Endothelial cell of umbilical vein (primary cell): ENCODE measurements at regions not wholly inside any gene's neighbourhood (a gene's known extent, or its start where the extent isn't known, plus 50 kb on each side); places are given as distances from the start of the nearest gene placed in this dataset.

Experiments
- BruUV-seq: library from RNA; stranded (reverse); fragments of 400-500 nt; replicated peaks from 2 replicates; lab custom pipeline; 2021; lab: Mats Ljungman, UMichigan
- CTCF ChIA-PET: fragments of 300-600, 350-600 bp; sonication (Branson Sonifier 250); formaldehyde crosslinking; loops from one replicate; lab custom pipeline; 2021; ENCODE audit warnings: antibody characterized with exemption, inconsistent platforms; lab: Charles Lee
- POLR2A ChIA-PET: fragments of 300-600, 350-600 bp; sonication (Branson Sonifier 250); formaldehyde crosslinking; loops from one replicate; lab custom pipeline; 2021; ENCODE audit warnings: antibody characterized with exemption, inconsistent platforms; lab: Charles Lee
- DNase-seq: peaks from one replicate; pipeline ENCODE4 v3.0.0-alpha.2; 2011; ENCODE audit warnings: low read depth, low spot score
- FAIRE-seq: peaks from 2 replicates; lab custom pipeline; 2011; peaks lifted over from hg19 to GRCh38; lab: Jason Lieb, UNC
- H2AFZ ChIP-seq: 2 replicates; pipeline ENCODE4 v1.6.0; 2012; ENCODE audit warnings: low read depth, low read length, control low read depth, inconsistent platforms
- H3K27ac ChIP-seq: 2 replicates; pipeline ENCODE4 v1.5.1; 2011; ENCODE audit warnings: low read depth, mild to moderate bottlenecking, control low read depth, low read length, moderate library complexity; ENCODE audit not compliant: insufficient read depth
- H3K27me3 ChIP-seq, 2 experiments: 2 replicates each; pipeline versions ENCODE4 v1.6.0 to v1.6.1; 2011; ENCODE audit warnings: low read length in 2 of 2, mixed read lengths in 1 of 2; ENCODE audit not compliant: control insufficient read depth in 2 of 2, insufficient read depth in 2 of 2
- H3K36me3 ChIP-seq, 2 experiments: 2 replicates in 1 of 2; 3 replicates in 1 of 2; pipeline ENCODE4 v1.5.1; 2011; ENCODE audit warnings: low read length in 2 of 2, mild to moderate bottlenecking in 1 of 2, moderate library complexity in 1 of 2; ENCODE audit not compliant: control insufficient read depth in 2 of 2, insufficient read depth in 2 of 2; ENCODE audit errors: extremely low read depth in 1 of 2
- H3K4me1 ChIP-seq: 3 replicates; pipeline ENCODE4 v1.5.1; 2011; ENCODE audit warnings: mild to moderate bottlenecking, low read length; ENCODE audit not compliant: control insufficient read depth, insufficient read depth; ENCODE audit errors: extremely low read depth
- H3K4me2 ChIP-seq: 2 replicates; pipeline ENCODE4 v1.6.1; 2011; ENCODE audit warnings: low read length, control low read depth, mixed read lengths; ENCODE audit not compliant: insufficient read depth
- H3K4me3 ChIP-seq, 3 experiments: fragments of 200-600 bp in 1 of 3; sonication (generic), shearing (Covaris generic) in 1 of 3; replicated peaks in 1 of 3; 2 replicates each; pipeline ENCODE4 v1.5.1; 2011 to 2016; ENCODE audit warnings: control low read depth in 3 of 3, low read length in 3 of 3, mild to moderate bottlenecking in 2 of 3, inconsistent platforms in 1 of 3, low read depth in 1 of 3, moderate library complexity in 1 of 3; ENCODE audit not compliant: insufficient read depth in 1 of 3
- H3K79me2 ChIP-seq: 2 replicates; pipeline ENCODE4 v1.6.0; 2012; ENCODE audit warnings: low read length, inconsistent platforms; ENCODE audit not compliant: control insufficient read depth, insufficient read depth
- H3K9ac ChIP-seq: replicated peaks from 2 replicates; pipeline ENCODE3; 2011; ENCODE audit warnings: low read length, control low read depth; ENCODE audit not compliant: insufficient read depth; ENCODE audit errors: extremely low read depth
- H3K9me1 ChIP-seq: replicated peaks from 3 replicates; pipeline ENCODE4 v1.6.0; 2011; ENCODE audit warnings: mild to moderate bottlenecking, low read length; ENCODE audit not compliant: control insufficient read depth, insufficient read depth; ENCODE audit errors: extremely low read depth
- H3K9me3 ChIP-seq: replicated peaks from 2 replicates; pipeline ENCODE4 v1.5.1; 2012; ENCODE audit warnings: low read length, inconsistent platforms; ENCODE audit not compliant: control insufficient read depth, insufficient read depth
- H4K20me1 ChIP-seq: replicated peaks from 2 replicates; pipeline ENCODE3; 2011; ENCODE audit warnings: mild to moderate bottlenecking, low read length; ENCODE audit not compliant: control insufficient read depth, insufficient read depth; ENCODE audit errors: extremely low read depth
- CTCF ChIP-seq, 2 donors: IDR thresholded peaks; 1 replicate in 1 of 2; 2 replicates in 1 of 2; pipeline ENCODE4 v1.5.1; 2011; ENCODE audit warnings: low read length in 2 of 2, mild to moderate bottlenecking in 2 of 2, moderate library complexity in 2 of 2, control low read depth in 1 of 2, inconsistent platforms in 1 of 2, low read depth in 1 of 2; ENCODE audit not compliant: insufficient read depth in 1 of 2; ENCODE audit errors: extremely low read depth in 1 of 2
- EZH2 ChIP-seq: IDR thresholded peaks from 2 replicates; pipeline ENCODE4 v1.6.1; 2012; ENCODE audit warnings: borderline replicate concordance, low read depth, mild to moderate bottlenecking, moderate library complexity, low read length, inconsistent platforms; ENCODE audit not compliant: severe bottlenecking
- FOS ChIP-seq: IDR thresholded peaks from 2 replicates; pipeline ENCODE4 v1.6.1; 2011; ENCODE audit warnings: mild to moderate bottlenecking, low read length, moderate library complexity, borderline replicate concordance; ENCODE audit not compliant: insufficient read depth
- GATA2 ChIP-seq: IDR thresholded peaks from 2 replicates; pipeline ENCODE4 v1.7.0; 2011; ENCODE audit warnings: low read depth, mild to moderate bottlenecking, moderate library complexity, mixed read lengths, low read length; ENCODE audit not compliant: insufficient read length, insufficient read depth
- JUN ChIP-seq: IDR thresholded peaks from 2 replicates; pipeline ENCODE4 v1.6.1; 2011; ENCODE audit warnings: borderline replicate concordance, low read depth; ENCODE audit not compliant: insufficient read length, insufficient read depth
- MAX ChIP-seq: IDR thresholded peaks from 2 replicates; pipeline ENCODE4 v1.6.1; 2011; ENCODE audit not compliant: insufficient read depth, insufficient read length
- MYC ChIP-seq: IDR thresholded peaks from one replicate; pipeline ENCODE4 v1.6.1; 2011; ENCODE audit warnings: mild to moderate bottlenecking, low read depth, low read length
- POLR2A ChIP-seq: IDR thresholded peaks from 2 replicates; pipeline ENCODE4 v1.6.1; 2012; ENCODE audit warnings: low read depth, mild to moderate bottlenecking, control low read depth, low read length
- POLR2AphosphoS5 ChIP-seq: IDR thresholded peaks from 2 replicates; pipeline ENCODE4 v1.6.1; 2012; ENCODE audit warnings: low read depth, mild to moderate bottlenecking, control low read depth, low read length, moderate library complexity; ENCODE audit not compliant: insufficient read depth
- dilution Hi-C: fragments of 300-500 bp; cut with MboI; formaldehyde crosslinking; loops from one replicate; pipeline ENCODE4 v1.15.0; 2019; ENCODE audit warnings: low sequenced_read_pairs; ENCODE audit not compliant: extremely low pct_ligation_motif_present
- intact Hi-C: fragments of 100-400 bp; cut with micrococcal nuclease; formaldehyde crosslinking; loops from one replicate; pipeline ENCODE4 v1.10.0; 2022

- peak overlapping the region; percentile 65 for H3K4me2 ChIP-seq
- H4K20me1 ChIP-seq = no peaks in the 10 kb centered on the region
- H3K9me3 ChIP-seq = no peaks in the 10 kb centered on the region
- no peaks in the 10 kb centered on the region for H3K9me1 ChIP-seq
- no peak overlapping the region for H2AFZ ChIP-seq
- CTCF ChIA-PET = interaction anchor here (1.2 to 1.3 kb wide), 2 partner anchors 23 to 281 kb away, joined by 4 read pairs; no protein-coding TSS in a partner anchor
- H3K79me2 ChIP-seq = no peaks in the 10 kb centered on the region
- BruUV-seq = TSS peak; percentile 20
- H3K27me3 ChIP-seq = no peaks in the 10 kb centered on the region
- no peak overlapping the region for H3K4me3 ChIP-seq
- POLR2A ChIA-PET = interaction anchor here (0.9 to 1.3 kb wide), 3 partner anchors 23 to 86 kb away, joined by 3 to 4 read pairs (median 3); partner anchors contain the start of gene ARHGAP29
- H3K36me3 ChIP-seq = no peaks in the 10 kb centered on the region
- intact Hi-C loops = loop anchor here (1.0 kb wide), 1 partner anchor 19 kb away; no protein-coding TSS in a partner anchor
- peak overlapping the region; percentile 22 for H3K9ac ChIP-seq
- peak overlapping the region; percentile 83 for H3K27ac ChIP-seq
- peaks cover 76% of the 10 kb centered on the region for H3K4me1 ChIP-seq
- TF ChIP-seq MAX = no peak
- TF ChIP-seq FOS = no peak
- no peak for TF ChIP-seq EZH2
- peak; percentile 59 for TF ChIP-seq GATA2
- TF ChIP-seq POLR2A = peak; percentile 51
- no peak for TF ChIP-seq CTCF (IDR thresholded peaks at IDR 0.05; ENCODE audit: extremely low read depth in 1 of 2, insufficient read depth in 1 of 2, low read depth in 1 of 2, low read length in 2 of 2)
- TF ChIP-seq JUN = peak; percentile 15
- TF ChIP-seq MYC = no peak
- peak; percentile 5 for TF ChIP-seq POLR2AphosphoS5
- DNase-seq (peak; percentile 72), FAIRE-seq (peak; percentile 84)
- dilution Hi-C loops = no loop called here
These were observed 82.1 kb upstream of the ARHGAP29 start for GRCh38 chr1:94319319-94320102.
